Nephron (organoid): ENCODE measurements at regions not wholly inside any gene's neighbourhood (a gene's known extent, or its start where the extent isn't known, plus 50 kb on each side); places are given as distances from the start of the nearest gene placed in this dataset.

Experiments
- H3K27ac Mint-ChIP-seq, 3 experiments: 2 replicates each; pipeline ENCODE4 v1.8.0; 2020; ENCODE audit warnings: mixed read lengths in 3 of 3, mild to moderate bottlenecking in 2 of 3, moderate library complexity in 1 of 3
- H3K27me3 Mint-ChIP-seq: 2 replicates; pipeline ENCODE4 v1.8.0; 2021; ENCODE audit warnings: low read depth, mild to moderate bottlenecking, moderate library complexity, mixed read lengths
- H3K36me3 Mint-ChIP-seq: 2 replicates; pipeline ENCODE4 v1.8.0; 2020; ENCODE audit warnings: low read depth, mixed read lengths
- H3K4me1 Mint-ChIP-seq: 2 replicates; pipeline ENCODE4 v1.8.0; 2020; ENCODE audit warnings: mixed read lengths
- H3K4me3 Mint-ChIP-seq, 3 experiments: 2 replicates each; pipeline ENCODE4 v1.8.0; 2020; ENCODE audit warnings: mild to moderate bottlenecking in 3 of 3, mixed read lengths in 3 of 3, moderate library complexity in 2 of 3
- H3K9me3 Mint-ChIP-seq: 2 replicates; pipeline ENCODE4 v1.8.0; 2020; ENCODE audit warnings: mixed read lengths
- TF ChIP-seq, protein P1 (sequence below), 3 experiments: fragments of 200-600 bp; sonication (generic); IDR thresholded peaks; one replicate each; pipeline ENCODE4 v1.5.0; 2021; ENCODE audit warnings: antibody characterized with exemption in 3 of 3; ENCODE audit not compliant: unreplicated experiment in 3 of 3

DNA sequence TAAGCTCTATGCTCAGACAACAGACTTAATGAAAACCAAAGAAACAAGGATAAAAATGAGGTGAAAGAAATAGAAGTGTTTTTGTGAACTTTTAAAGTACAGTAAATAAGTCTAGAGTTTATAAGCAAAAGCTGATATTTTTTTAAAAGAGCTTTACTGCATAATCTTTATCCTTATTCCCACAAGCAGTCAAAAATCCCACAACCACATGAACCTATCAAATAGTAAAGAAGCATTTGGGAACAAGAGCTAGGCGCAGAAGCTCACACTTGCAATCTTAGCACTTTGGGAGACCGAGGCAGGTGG lies 103.8 kb upstream of the TJP1 start:
- Mint-ChIP-seq H3K27ac (peak overlapping the region; percentile 13 to 92 (median 68)), H3K36me3 (no peaks in the 10 kb centered on the region), H3K4me1 (peaks cover 24% of the 10 kb centered on the region), H3K27me3 (peaks cover 7% of the 10 kb centered on the region), H3K9me3 (no peaks in the 10 kb centered on the region), H3K4me3 (no peak overlapping the region)
- TF ChIP-seq, protein P1, sequence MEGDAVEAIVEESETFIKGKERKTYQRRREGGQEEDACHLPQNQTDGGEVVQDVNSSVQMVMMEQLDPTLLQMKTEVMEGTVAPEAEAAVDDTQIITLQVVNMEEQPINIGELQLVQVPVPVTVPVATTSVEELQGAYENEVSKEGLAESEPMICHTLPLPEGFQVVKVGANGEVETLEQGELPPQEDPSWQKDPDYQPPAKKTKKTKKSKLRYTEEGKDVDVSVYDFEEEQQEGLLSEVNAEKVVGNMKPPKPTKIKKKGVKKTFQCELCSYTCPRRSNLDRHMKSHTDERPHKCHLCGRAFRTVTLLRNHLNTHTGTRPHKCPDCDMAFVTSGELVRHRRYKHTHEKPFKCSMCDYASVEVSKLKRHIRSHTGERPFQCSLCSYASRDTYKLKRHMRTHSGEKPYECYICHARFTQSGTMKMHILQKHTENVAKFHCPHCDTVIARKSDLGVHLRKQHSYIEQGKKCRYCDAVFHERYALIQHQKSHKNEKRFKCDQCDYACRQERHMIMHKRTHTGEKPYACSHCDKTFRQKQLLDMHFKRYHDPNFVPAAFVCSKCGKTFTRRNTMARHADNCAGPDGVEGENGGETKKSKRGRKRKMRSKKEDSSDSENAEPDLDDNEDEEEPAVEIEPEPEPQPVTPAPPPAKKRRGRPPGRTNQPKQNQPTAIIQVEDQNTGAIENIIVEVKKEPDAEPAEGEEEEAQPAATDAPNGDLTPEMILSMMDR (IDR thresholded peaks at IDR 0.05; ENCODE audit: unreplicated experiment in 3 of 3) = no peak

- Mint-ChIP-seq H3K4me3 (no peak overlapping the region), H3K9me3 (no peaks in the 10 kb centered on the region), H3K27me3 (peaks cover 8% of the 10 kb centered on the region), H3K4me1 (peaks cover 30% of the 10 kb centered on the region), H3K27ac (peak overlapping the region; percentile 13 to 92 (median 68)), H3K36me3 (no peaks in the 10 kb centered on the region)
- TF ChIP-seq, protein P1 (IDR thresholded peaks at IDR 0.05; ENCODE audit: unreplicated experiment in 3 of 3) = peak; percentile 65 to 75 (median 71)
These were observed 103.2 kb upstream of the TJP1 start for GRCh38 chr15:29925227-29926082.

DNA sequence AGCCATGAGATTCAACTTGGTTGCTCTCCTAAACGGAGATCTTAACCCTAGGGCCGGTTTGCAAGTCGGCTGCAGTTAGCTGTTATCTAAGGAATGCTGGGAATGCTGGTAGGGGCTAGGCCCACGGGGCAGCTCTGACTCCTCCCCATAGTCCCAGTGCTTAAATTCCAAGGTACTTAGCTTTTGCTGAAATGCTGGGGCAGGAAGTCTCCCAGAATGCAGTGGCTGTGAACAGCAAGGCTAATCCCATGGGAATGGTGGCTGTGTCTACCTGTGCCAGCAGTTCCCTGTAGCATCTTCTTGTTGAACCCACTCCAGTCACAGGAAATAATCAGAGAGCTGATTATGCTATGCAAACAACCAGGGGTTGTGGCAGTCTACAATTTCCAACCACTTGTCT lies 102.5 kb upstream of the TJP1 start:
- peaks cover 30% of the 10 kb centered on the region for H3K4me1 Mint-ChIP-seq
- no peaks in the 10 kb centered on the region for H3K9me3 Mint-ChIP-seq
- H3K36me3 Mint-ChIP-seq = no peaks in the 10 kb centered on the region
- TF ChIP-seq, protein P1 (IDR thresholded peaks at IDR 0.05; ENCODE audit: unreplicated experiment in 3 of 3) = no peak
- peak overlapping the region; percentile 37 to 92 (median 76) for H3K27ac Mint-ChIP-seq
- H3K4me3 Mint-ChIP-seq = no peak overlapping the region
- H3K27me3 Mint-ChIP-seq = peaks cover 8% of the 10 kb centered on the region

- Mint-ChIP-seq H3K27ac (no peak overlapping the region), H3K36me3 (no peaks in the 10 kb centered on the region), H3K9me3 (no peaks in the 10 kb centered on the region), H3K27me3 (peaks cover 8% of the 10 kb centered on the region), H3K4me1 (peaks cover 33% of the 10 kb centered on the region), H3K4me3 (no peak overlapping the region)
- TF ChIP-seq, protein P1 (IDR thresholded peaks at IDR 0.05; ENCODE audit: unreplicated experiment in 3 of 3) = no peak
These were observed 99.9 kb upstream of the TJP1 start for GRCh38 chr15:29922191-29922590.

- TF ChIP-seq, protein P1 (IDR thresholded peaks at IDR 0.05; ENCODE audit: unreplicated experiment in 3 of 3) = no peak
- Mint-ChIP-seq H3K27me3 (peaks cover 8% of the 10 kb centered on the region), H3K27ac (peak overlapping the region; percentile 47 to 82 (median 73)), H3K36me3 (no peaks in the 10 kb centered on the region), H3K9me3 (no peaks in the 10 kb centered on the region), H3K4me3 (peak overlapping the region in 2 of 3 experiments; percentile 6 to 17), H3K4me1 (peaks cover 35% of the 10 kb centered on the region)
These were observed 98.9 kb upstream of the TJP1 start for GRCh38 chr15:29921130-29921601.

- no peak overlapping the region for H3K4me3 Mint-ChIP-seq
- H3K4me1 Mint-ChIP-seq = peaks cover 30% of the 10 kb centered on the region
- H3K27me3 Mint-ChIP-seq = peaks cover 8% of the 10 kb centered on the region
- no peaks in the 10 kb centered on the region for H3K9me3 Mint-ChIP-seq
- TF ChIP-seq, protein P1 (IDR thresholded peaks at IDR 0.05; ENCODE audit: unreplicated experiment in 3 of 3) = no peak
- H3K27ac Mint-ChIP-seq = peak overlapping the region; percentile 47 to 82 (median 73)
- no peaks in the 10 kb centered on the region for H3K36me3 Mint-ChIP-seq
These were observed 98.2 kb upstream of the TJP1 start for GRCh38 chr15:29920515-29920914.
